GM12878 (cell line): ENCODE measurements at regions not wholly inside any gene's neighbourhood (a gene's known extent, or its start where the extent isn't known, plus 50 kb on each side); places are given as distances from the start of the nearest gene placed in this dataset.

Experiments used
- ATAC-seq: fragments of 200-7000 bp; cut with Tn5 transposase; 3 replicates; pipeline ENCODE4 v1.9.1; 2020; ENCODE audit warnings: mild to moderate bottlenecking, moderate library complexity
- BruUV-seq: library from RNA; stranded (reverse); fragments of 400-500 nt; replicated peaks from 2 replicates; lab custom pipeline; 2021; lab: Mats Ljungman, UMichigan
- CTCF ChIA-PET: fragments of 300-600 bp; sonication (Branson Sonifier 250); formaldehyde crosslinking; extraction: SDS; loops from one replicate; lab custom pipeline; 2021; ENCODE audit warnings: inconsistent platforms; lab: Yijun Ruan, JAX
- POLR2A ChIA-PET: fragments of 350-600 bp; formaldehyde crosslinking; extraction: SDS; loops from one replicate; lab custom pipeline; 2021; ENCODE audit warnings: inconsistent platforms; lab: Charles Lee
- RAD21 ChIA-PET: fragments of 300-600 bp; sonication (Branson Sonifier 250); formaldehyde crosslinking; loops from one replicate; lab custom pipeline; 2023; ENCODE audit warnings: antibody characterized with exemption; ENCODE audit not compliant: unreplicated experiment; lab: Charles Lee
- SMC1A ChIA-PET: fragments of 300-600 bp; sonication (Branson Sonifier 250); formaldehyde crosslinking; loops from one replicate; lab custom pipeline; 2023; ENCODE audit not compliant: unreplicated experiment, uncharacterized antibody; lab: Charles Lee
- DNase-seq: peaks from one replicate; pipeline ENCODE4 v3.0.0-alpha.2; 2011; ENCODE audit warnings: low read depth, low spot score
- FAIRE-seq: peaks from 3 replicates; lab custom pipeline; 2011; peaks lifted over from hg19 to GRCh38; lab: Jason Lieb, UNC
- H2AFZ ChIP-seq: 2 replicates; pipeline ENCODE4 v1.6.0; 2011; ENCODE audit warnings: low read depth, low read length, control low read depth; ENCODE audit not compliant: control insufficient read depth
- H3K27ac ChIP-seq: 2 replicates; pipeline ENCODE4 v1.5.1; 2011; ENCODE audit warnings: control low read depth; ENCODE audit not compliant: control insufficient read depth, insufficient read depth
- H3K27me3 ChIP-seq, 2 experiments: replicated peaks in 1 of 2; 2 replicates each; pipeline versions ENCODE4 v1.6.0 to v1.6.1; 2011; ENCODE audit warnings: low read length in 1 of 2; ENCODE audit not compliant: control insufficient read depth in 2 of 2, insufficient read depth in 2 of 2
- H3K36me3 ChIP-seq, 2 experiments: 2 replicates each; pipeline ENCODE4 v1.5.1; 2011; ENCODE audit warnings: low read length in 1 of 2; ENCODE audit not compliant: control insufficient read depth in 2 of 2, insufficient read depth in 2 of 2
- H3K4me1 ChIP-seq: 2 replicates; pipeline ENCODE4 v1.6.1; 2011; ENCODE audit warnings: mild to moderate bottlenecking, low read length, moderate library complexity, mixed read lengths; ENCODE audit not compliant: control insufficient read depth, insufficient read depth
- H3K4me2 ChIP-seq: 2 replicates; pipeline ENCODE4 v1.6.0; 2011; ENCODE audit warnings: control low read depth; ENCODE audit not compliant: control insufficient read depth, insufficient read depth
- H3K4me3 ChIP-seq: fragments of 200-600 bp; sonication (generic); 2 replicates; pipeline ENCODE4 v1.5.1; 2016
- H3K79me2 ChIP-seq: 2 replicates; pipeline ENCODE4 v1.6.0; 2011; ENCODE audit warnings: low read length; ENCODE audit not compliant: control insufficient read depth, insufficient read depth
- H3K9ac ChIP-seq: 2 replicates; pipeline ENCODE4 v1.8.0; 2011; ENCODE audit warnings: low read length, control low read depth, mixed read lengths; ENCODE audit not compliant: control insufficient read depth, insufficient read depth
- H3K9me3 ChIP-seq: replicated peaks from 3 replicates; pipeline ENCODE4 v1.5.1; 2011; ENCODE audit warnings: mild to moderate bottlenecking, low read length; ENCODE audit not compliant: control insufficient read depth, insufficient read depth
- H4K20me1 ChIP-seq: 2 replicates; pipeline ENCODE4 v1.6.0; 2011; ENCODE audit not compliant: control insufficient read depth, insufficient read depth
- ATF3 ChIP-seq: IDR thresholded peaks from 2 replicates; pipeline ENCODE4 v1.6.1; 2011; ENCODE audit warnings: low read depth, mild to moderate bottlenecking, low read length, moderate library complexity, borderline replicate concordance; ENCODE audit errors: extremely low read depth
- CHD2 ChIP-seq: IDR thresholded peaks from 2 replicates; pipeline ENCODE4 v1.6.1; 2011; ENCODE audit warnings: low read depth, low read length, improper control_type of control experiment, borderline replicate concordance
- DPF2 ChIP-seq: fragments of 450-650 bp; IDR thresholded peaks from 2 replicates; pipeline ENCODE4 v1.6.1; 2017; ENCODE audit warnings: mild to moderate bottlenecking
- JUNB ChIP-seq: IDR thresholded peaks from 2 replicates; pipeline ENCODE4 v1.6.1; 2016; ENCODE audit warnings: antibody characterized with exemption, mild to moderate bottlenecking
- NR2C2 ChIP-seq: IDR thresholded peaks from 2 replicates; pipeline ENCODE4 v1.6.1; 2011; ENCODE audit warnings: borderline replicate concordance, low read depth; ENCODE audit not compliant: control insufficient read depth, insufficient read length
- PAX5 ChIP-seq: IDR thresholded peaks from 2 replicates; pipeline ENCODE4 v1.6.1; 2011; ENCODE audit warnings: low read depth, low read length, borderline replicate concordance
- SKIL ChIP-seq: fragments of 450-650 bp; IDR thresholded peaks from 2 replicates; pipeline ENCODE4 v1.6.1; 2017; ENCODE audit warnings: mild to moderate bottlenecking, low read depth, inconsistent platforms; ENCODE audit not compliant: poor library complexity, severe bottlenecking
- SP1 ChIP-seq: IDR thresholded peaks from one replicate; pipeline ENCODE4 v1.6.1; 2011; ENCODE audit warnings: low read depth, low read length
- STAT3 ChIP-seq: IDR thresholded peaks from 2 replicates; pipeline ENCODE4 v1.6.1; 2011; ENCODE audit warnings: low read depth, low read length, improper control_type of control experiment
- TAF1 ChIP-seq: IDR thresholded peaks from 2 replicates; pipeline ENCODE4 v1.6.1; 2011; ENCODE audit warnings: mild to moderate bottlenecking, low read depth, low read length, borderline replicate concordance
- USF2 ChIP-seq: IDR thresholded peaks from 2 replicates; pipeline ENCODE4 v1.6.1; 2011; ENCODE audit warnings: low read depth, low read length, improper control_type of control experiment, borderline replicate concordance
- ZNF274 ChIP-seq: IDR thresholded peaks from one replicate; pipeline ENCODE4 v1.8.0; 2011; ENCODE audit not compliant: insufficient read length, insufficient read depth
- WGBS: methylation state at CpG from one replicate; pipeline ENCODE4 v1.1.6; 2016; ENCODE audit warnings: low lambda C conversion rate; ENCODE audit not compliant: insufficient replicate concordance, insufficient coverage; ENCODE audit errors: missing lambda C conversion rate; 5-methylcytosine and 5-hydroxymethylcytosine counted together
- in situ Hi-C: fragments of 300-500 bp; cut with MboI; formaldehyde crosslinking; loops from 9 replicates; pipeline ENCODE4 v1.14.3; 2018; ENCODE audit warnings: mixed read lengths
- intact Hi-C: fragments of 100-400 bp; cut with micrococcal nuclease; formaldehyde crosslinking; loops from one replicate; pipeline ENCODE4 v1.14.2; 2022; ENCODE audit not compliant: unreplicated experiment

GRCh38 chr5:28214292-28214691, 1175.9 kb upstream of the CDH9 start:
- BruUV-seq: no TSS peak
- H3K9ac ChIP-seq: no peak overlapping the region
- POLR2A ChIA-PET: interaction anchor here (0.6 kb wide), 1 partner anchor 21 kb away, joined by 4 read pairs; no protein-coding TSS in a partner anchor
- WGBS: 15% methylated on average over 3 of the region's 3 CpGs
- H3K79me2 ChIP-seq: no peaks in the 10 kb centered on the region
- no peak for TF ChIP-seq USF2
- no peak for TF ChIP-seq JUNB
- TF ChIP-seq NR2C2: no peak
- no peak for TF ChIP-seq DPF2
- no peak for TF ChIP-seq ATF3
- no peak for TF ChIP-seq STAT3
- no peak for TF ChIP-seq SKIL
- TF ChIP-seq ZNF274: no peak
- no peak for TF ChIP-seq SP1
- no peak for TF ChIP-seq CHD2
- TF ChIP-seq PAX5: no peak
- TF ChIP-seq TAF1: no peak
- intact Hi-C loops: no loop called here
- no peak for FAIRE-seq
- no peaks in the 10 kb centered on the region; the same call in 1 of the 3 replicates for H3K9me3 ChIP-seq
- CTCF ChIA-PET: interaction anchor here (0.9 kb wide), 1 partner anchor 26 kb away, joined by 3 read pairs; no protein-coding TSS in a partner anchor
- no peak overlapping the region for H3K4me3 ChIP-seq
- no peak for ATAC-seq
- H3K36me3 ChIP-seq: no peaks in the 10 kb centered on the region
- SMC1A ChIA-PET: interaction anchor here (1.9 kb wide), 1 partner anchor 22 kb away, joined by 5 read pairs; no protein-coding TSS in a partner anchor
- DNase-seq: no peak
- RAD21 ChIA-PET: interaction anchor here (1.3 kb wide), 1 partner anchor 22 kb away, joined by 3 read pairs; no protein-coding TSS in a partner anchor
- no peaks in the 10 kb centered on the region for H4K20me1 ChIP-seq
- H3K27me3 ChIP-seq: no peaks in the 10 kb centered on the region
- H3K4me1 ChIP-seq: no peaks in the 10 kb centered on the region
- no peak overlapping the region for H3K4me2 ChIP-seq
- in situ Hi-C loops: no loop called here
- no peak overlapping the region for H3K27ac ChIP-seq
- no peak overlapping the region for H2AFZ ChIP-seq
